ENCODE measurements at regions not wholly inside any gene's neighbourhood (a gene's known extent, or its start where the extent isn't known, plus 50 kb on each side); places are given as distances from the start of the nearest gene placed in this dataset.

DNA sequence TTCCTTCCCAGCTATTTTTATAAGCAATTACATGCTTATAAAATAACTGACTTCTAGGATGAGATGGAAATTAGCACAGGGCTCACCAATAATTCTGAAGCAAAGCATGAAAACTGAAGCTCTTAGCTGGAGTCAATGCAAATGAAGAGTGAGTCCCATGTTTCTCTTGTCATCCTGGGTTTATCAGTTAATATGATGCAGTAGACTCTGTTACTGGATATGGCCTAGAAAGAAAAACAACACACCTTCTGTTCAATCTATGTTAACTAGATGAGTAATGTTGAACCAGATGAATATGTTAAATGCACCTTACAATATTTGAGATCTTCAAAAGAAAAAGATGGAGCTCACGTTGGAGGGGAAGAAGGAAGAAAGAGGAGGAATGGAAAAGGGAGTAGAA is 229.4 kb downstream of the DUSP6 start:
- no peak for TF ChIP-seq FOXM1 (IDR thresholded peaks at IDR 0.05; ENCODE audit: borderline replicate concordance, low read depth)
- TF ChIP-seq, protein P1, sequence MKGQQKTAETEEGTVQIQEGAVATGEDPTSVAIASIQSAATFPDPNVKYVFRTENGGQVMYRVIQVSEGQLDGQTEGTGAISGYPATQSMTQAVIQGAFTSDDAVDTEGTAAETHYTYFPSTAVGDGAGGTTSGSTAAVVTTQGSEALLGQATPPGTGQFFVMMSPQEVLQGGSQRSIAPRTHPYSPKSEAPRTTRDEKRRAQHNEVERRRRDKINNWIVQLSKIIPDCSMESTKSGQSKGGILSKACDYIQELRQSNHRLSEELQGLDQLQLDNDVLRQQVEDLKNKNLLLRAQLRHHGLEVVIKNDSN (IDR thresholded peaks at IDR 0.05), result no peak
- TF ChIP-seq TAF1 (IDR thresholded peaks at IDR 0.05; ENCODE audit: low read depth), result no peak
- no peak for TF ChIP-seq EGR1 (IDR thresholded peaks at IDR 0.05)
- TF ChIP-seq CEBPB (IDR thresholded peaks at IDR 0.05), result no peak

- no peak for TF ChIP-seq FOXM1 (IDR thresholded peaks at IDR 0.05; ENCODE audit: borderline replicate concordance, low read depth)
- peak; percentile 69 for TF ChIP-seq TCF12 (IDR thresholded peaks at IDR 0.05; ENCODE audit: low read depth)
- TF ChIP-seq, protein P1 (IDR thresholded peaks at IDR 0.05), result 0 out of 2 replicates have a peak, but pooled peaks have one; percentile 9
- no peak for TF ChIP-seq ZBTB7A (IDR thresholded peaks at IDR 0.05; ENCODE audit: low read depth)
- no peak for TF ChIP-seq TAF1 (IDR thresholded peaks at IDR 0.05; ENCODE audit: low read depth)
- TF ChIP-seq YY1 (IDR thresholded peaks at IDR 0.05; ENCODE audit: low read depth), result no peak
- no peak for TF ChIP-seq CEBPB (IDR thresholded peaks at IDR 0.05)
- TF ChIP-seq EGR1 (IDR thresholded peaks at IDR 0.05), result no peak
- peak; percentile 78 for TF ChIP-seq TEAD4 (IDR thresholded peaks at IDR 0.05)
- peak; percentile 23; the same call in 1 of the 2 replicates for TF ChIP-seq RAD21 (IDR thresholded peaks at IDR 0.05; ENCODE audit: low read depth)
- peak; percentile 47; the same call in 1 of the 2 replicates for TF ChIP-seq EP300 (IDR thresholded peaks at IDR 0.05; ENCODE audit: borderline replicate concordance)
- TF ChIP-seq, protein P2, sequence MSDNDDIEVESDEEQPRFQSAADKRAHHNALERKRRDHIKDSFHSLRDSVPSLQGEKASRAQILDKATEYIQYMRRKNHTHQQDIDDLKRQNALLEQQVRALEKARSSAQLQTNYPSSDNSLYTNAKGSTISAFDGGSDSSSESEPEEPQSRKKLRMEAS (IDR thresholded peaks at IDR 0.05), result peak; percentile 36; the same call in 1 of the 2 replicates
- TF ChIP-seq NFIC (IDR thresholded peaks at IDR 0.05), result peak; percentile 86
- TF ChIP-seq CREB1 (IDR thresholded peaks at IDR 0.05; ENCODE audit: low read depth), result 0 out of 2 replicates have a peak, but pooled peaks have one; percentile 39
- TF ChIP-seq REST (IDR thresholded peaks at IDR 0.05; ENCODE audit: low read depth), result no peak
These were observed 234.8 kb downstream of the DUSP6 start for GRCh38 chr12:89117448-89118034.

- TF ChIP-seq, protein P1 (IDR thresholded peaks at IDR 0.05), result 0 out of 2 replicates have a peak, but pooled peaks have one; percentile 23
- no peak for TF ChIP-seq CEBPB (IDR thresholded peaks at IDR 0.05)
These were observed 240.3 kb downstream of the DUSP6 start for GRCh38 chr12:89111964-89112363.

- TF ChIP-seq EGR1 (IDR thresholded peaks at IDR 0.05) (no peak), CEBPB (IDR thresholded peaks at IDR 0.05) (no peak), REST (IDR thresholded peaks at IDR 0.05; ENCODE audit: low read depth) (no peak), TEAD4 (IDR thresholded peaks at IDR 0.05) (no peak), TCF12 (IDR thresholded peaks at IDR 0.05; ENCODE audit: low read depth) (no peak), YY1 (IDR thresholded peaks at IDR 0.05; ENCODE audit: low read depth) (no peak), NFIC (IDR thresholded peaks at IDR 0.05) (no peak), ZBTB7A (IDR thresholded peaks at IDR 0.05; ENCODE audit: low read depth) (no peak), FOXM1 (IDR thresholded peaks at IDR 0.05; ENCODE audit: borderline replicate concordance, low read depth) (no peak), EP300 (IDR thresholded peaks at IDR 0.05; ENCODE audit: borderline replicate concordance) (no peak), RAD21 (IDR thresholded peaks at IDR 0.05; ENCODE audit: low read depth) (no peak), TAF1 (IDR thresholded peaks at IDR 0.05; ENCODE audit: low read depth) (no peak), CREB1 (IDR thresholded peaks at IDR 0.05; ENCODE audit: low read depth) (no peak)
- TF ChIP-seq, protein P1 (IDR thresholded peaks at IDR 0.05), result no peak
- TF ChIP-seq, protein P2 (IDR thresholded peaks at IDR 0.05), result no peak
These were observed 244.0 kb downstream of the DUSP6 start for GRCh38 chr12:89108265-89108664.

GRCh38 chr12:89106950-89107349 is 245.4 kb downstream of the DUSP6 start:
- TF ChIP-seq TEAD4 (IDR thresholded peaks at IDR 0.05), result no peak
- TF ChIP-seq TAF1 (IDR thresholded peaks at IDR 0.05; ENCODE audit: low read depth), result no peak
- TF ChIP-seq NFIC (IDR thresholded peaks at IDR 0.05), result no peak
- TF ChIP-seq FOXM1 (IDR thresholded peaks at IDR 0.05; ENCODE audit: borderline replicate concordance, low read depth), result no peak
- no peak for TF ChIP-seq TCF12 (IDR thresholded peaks at IDR 0.05; ENCODE audit: low read depth)
- TF ChIP-seq CEBPB (IDR thresholded peaks at IDR 0.05), result no peak
- TF ChIP-seq CREB1 (IDR thresholded peaks at IDR 0.05; ENCODE audit: low read depth), result no peak
